MM.1S (cell line): ENCODE measurements at regions not wholly inside any gene's neighbourhood (a gene's known extent, or its start where the extent isn't known, plus 50 kb on each side); places are given as distances from the start of the nearest gene placed in this dataset.

Source experiments
- CTCF ChIP-seq: fragments of 300-600 bp; sonication (generic); IDR thresholded peaks from 2 replicates; pipeline ENCODE4 v1.5.1; 2016; ENCODE audit warnings: antibody characterized with exemption, low read length, mixed read lengths
- EZH2 ChIP-seq: fragments of 300-600 bp; sonication (generic); optimal IDR thresholded peaks from 2 replicates; pipeline ENCODE3; 2017; ENCODE audit warnings: low read depth, mild to moderate bottlenecking, antibody characterized with exemption, low read length, mixed read lengths
- EZH2phosphoT487 ChIP-seq: fragments of 300-600 bp; sonication (generic); IDR thresholded peaks from 2 replicates; pipeline ENCODE4 v1.6.1; 2018; ENCODE audit warnings: antibody characterized with exemption, low read length

- TF ChIP-seq CTCF (no peak), EZH2 (no peak), EZH2phosphoT487 (no peak)
These were observed 355.4 kb downstream of the HGF start for GRCh38 chr7:81414411-81414810.
